GM12875 (cell line): ENCODE measurements at regions not wholly inside any gene's neighbourhood (a gene's known extent, or its start where the extent isn't known, plus 50 kb on each side); places are given as distances from the start of the nearest gene placed in this dataset.
"Not testable (repeated sequence)": the region's sequence is repeated elsewhere in the genome, so short reads cannot be mapped to it uniquely, and the experiment has no call there.

Experiments used
- H3K4me3 ChIP-seq: one replicate; pipeline ENCODE4 v1.5.1; 2011; ENCODE audit warnings: low read depth, low read length, control low read depth
- CTCF ChIP-seq: IDR thresholded peaks from 2 replicates; pipeline ENCODE4 v1.5.1; 2011; ENCODE audit warnings: low read depth, mild to moderate bottlenecking, control low read depth, inconsistent platforms, low read length, moderate library complexity, borderline replicate concordance; ENCODE audit not compliant: insufficient read depth

GRCh38 chr1:115537415-115537814 is 104.4 kb upstream of the VANGL1 start:
- no peak for TF ChIP-seq CTCF
- no peak overlapping the region for H3K4me3 ChIP-seq

- no peak for TF ChIP-seq CTCF
- no peak overlapping the region for H3K4me3 ChIP-seq
Observed at GRCh38 chr1:115536279-115536816, 105.4 kb upstream of the VANGL1 start.

GRCh38 chr1:115534106-115534505 is 107.7 kb upstream of the VANGL1 start:
- H3K4me3 ChIP-seq, result no peak overlapping the region
- no peak for TF ChIP-seq CTCF

DNA sequence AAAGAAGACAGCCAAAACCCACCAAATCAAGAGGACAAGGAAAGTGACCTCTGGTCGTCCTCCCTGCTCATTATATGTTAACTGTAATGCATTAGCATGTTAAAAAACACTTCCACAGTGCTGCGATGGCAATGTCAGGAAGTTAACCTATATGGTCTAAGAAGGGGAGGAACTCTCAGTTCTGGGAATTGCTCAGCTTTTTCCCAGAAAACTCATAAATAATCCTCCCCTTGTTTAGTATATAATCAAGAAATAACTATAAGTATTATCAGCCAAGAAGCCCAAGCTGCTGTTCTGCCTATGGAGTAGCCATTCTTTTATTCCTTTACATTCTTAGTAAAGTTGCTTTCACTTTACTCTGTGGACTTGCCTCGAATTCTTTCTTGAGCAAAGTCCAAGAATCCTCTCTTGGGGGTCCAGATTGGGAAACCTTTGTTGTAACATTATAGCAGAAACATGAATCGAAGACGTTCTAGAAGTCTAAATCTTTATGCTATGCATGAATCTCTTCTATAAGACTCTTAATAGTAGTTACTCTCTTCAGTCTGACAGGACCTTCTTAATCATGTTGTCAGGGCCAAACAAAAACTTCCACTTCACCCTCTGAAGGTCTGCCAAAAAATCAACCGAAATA is 110.0 kb upstream of the VANGL1 start:
- no peak for TF ChIP-seq CTCF
- no peak overlapping the region for H3K4me3 ChIP-seq

DNA sequence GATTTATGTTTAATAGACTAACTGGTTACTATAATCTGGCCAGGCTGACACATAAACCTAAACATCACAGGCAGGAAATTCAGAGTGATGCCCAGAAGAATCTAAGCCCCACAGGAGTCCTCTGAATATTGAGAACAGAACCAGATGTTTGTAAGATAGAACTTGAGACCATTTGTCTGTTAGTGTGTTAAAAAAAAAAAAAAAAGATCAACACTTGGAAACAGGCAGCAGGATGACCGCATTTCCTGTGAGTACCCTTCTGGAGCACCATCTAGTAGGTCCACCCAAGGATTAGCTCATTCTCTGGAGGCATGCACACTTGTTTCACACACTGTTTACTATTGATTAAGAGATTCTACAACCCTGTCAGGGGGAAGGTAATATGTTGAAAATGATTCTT is 111.4 kb upstream of the VANGL1 start:
- no peak for TF ChIP-seq CTCF
- no peak overlapping the region for H3K4me3 ChIP-seq

GRCh38 chr1:115529216-115529897 is 112.4 kb upstream of the VANGL1 start:
- no peak for TF ChIP-seq CTCF
- no peak overlapping the region for H3K4me3 ChIP-seq

GRCh38 chr1:115528336-115528735 is 113.4 kb upstream of the VANGL1 start:
- not testable (repeated sequence) for H3K4me3 ChIP-seq
